ENCODE measurements at regions not wholly inside any gene's neighbourhood (a gene's known extent, or its start where the extent isn't known, plus 50 kb on each side); places are given as distances from the start of the nearest gene placed in this dataset.
A peak's percentile ranks its signal among the peaks of the same experiment; 100 is the strongest.

DNA sequence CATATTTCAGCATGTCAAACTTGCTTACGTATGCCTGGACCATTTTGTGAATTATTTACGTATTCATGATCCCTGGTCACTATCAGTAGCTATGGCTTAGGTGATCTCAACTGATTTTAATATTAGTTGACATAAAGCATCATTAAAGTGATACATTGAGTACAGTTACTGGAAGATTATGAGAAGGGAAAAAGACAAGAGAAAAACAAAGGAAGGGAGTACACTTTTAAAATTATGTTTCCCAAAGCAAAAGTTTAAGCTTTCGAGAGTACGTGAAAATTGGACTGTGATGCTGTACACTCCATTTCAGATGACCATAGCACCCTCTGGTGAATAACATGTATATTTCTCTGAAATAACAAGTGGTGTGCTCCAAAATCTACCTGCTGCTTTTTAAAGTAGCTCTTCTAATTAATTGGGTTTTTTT, 215.0 kb upstream of the HSF2 start:
- TF ChIP-seq, protein P1, sequence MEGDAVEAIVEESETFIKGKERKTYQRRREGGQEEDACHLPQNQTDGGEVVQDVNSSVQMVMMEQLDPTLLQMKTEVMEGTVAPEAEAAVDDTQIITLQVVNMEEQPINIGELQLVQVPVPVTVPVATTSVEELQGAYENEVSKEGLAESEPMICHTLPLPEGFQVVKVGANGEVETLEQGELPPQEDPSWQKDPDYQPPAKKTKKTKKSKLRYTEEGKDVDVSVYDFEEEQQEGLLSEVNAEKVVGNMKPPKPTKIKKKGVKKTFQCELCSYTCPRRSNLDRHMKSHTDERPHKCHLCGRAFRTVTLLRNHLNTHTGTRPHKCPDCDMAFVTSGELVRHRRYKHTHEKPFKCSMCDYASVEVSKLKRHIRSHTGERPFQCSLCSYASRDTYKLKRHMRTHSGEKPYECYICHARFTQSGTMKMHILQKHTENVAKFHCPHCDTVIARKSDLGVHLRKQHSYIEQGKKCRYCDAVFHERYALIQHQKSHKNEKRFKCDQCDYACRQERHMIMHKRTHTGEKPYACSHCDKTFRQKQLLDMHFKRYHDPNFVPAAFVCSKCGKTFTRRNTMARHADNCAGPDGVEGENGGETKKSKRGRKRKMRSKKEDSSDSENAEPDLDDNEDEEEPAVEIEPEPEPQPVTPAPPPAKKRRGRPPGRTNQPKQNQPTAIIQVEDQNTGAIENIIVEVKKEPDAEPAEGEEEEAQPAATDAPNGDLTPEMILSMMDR (IDR thresholded peaks at IDR 0.05): peak in 2 of 3 donors; percentile 53 to 56
- TF ChIP-seq POLR2A (IDR thresholded peaks at IDR 0.05): no peak

Measured in ovary (tissue), 3 donors.